ENCODE measurements at regions not wholly inside any gene's neighbourhood (a gene's known extent, or its start where the extent isn't known, plus 50 kb on each side); places are given as distances from the start of the nearest gene placed in this dataset.

GRCh38 chr11:97772705-97773104 lies 1248.0 kb upstream of the CNTN5 start:
- TF ChIP-seq HOXB5 (CRISPR knock-in tag; IDR thresholded peaks at IDR 0.05) (no peak), FOSB (CRISPR knock-in tag; IDR thresholded peaks at IDR 0.05) (no peak), RAD21 (conservative IDR thresholded peaks at IDR 0.05 in 1 of 2, IDR thresholded peaks at IDR 0.05 in 1 of 2) (no peak), BHLHE40 (IDR thresholded peaks at IDR 0.05; ENCODE audit: low read depth, low read length) (no peak), MYC (IDR thresholded peaks at IDR 0.05; ENCODE audit: borderline replicate concordance, low read length) (no peak), MAZ (IDR thresholded peaks at IDR 0.05; ENCODE audit: borderline replicate concordance, low read depth, low read length) (no peak)

Measured in A549 (cell line).